NT2/D1 (cell line): ENCODE measurements at regions not wholly inside any gene's neighbourhood (a gene's known extent, or its start where the extent isn't known, plus 50 kb on each side); places are given as distances from the start of the nearest gene placed in this dataset.

ENCODE experiments used
- SUZ12 ChIP-seq: IDR thresholded peaks from 2 replicates; pipeline ENCODE4 v1.6.1; 2011; ENCODE audit not compliant: insufficient read length, insufficient read depth; ENCODE audit errors: extremely low read depth
- YY1 ChIP-seq: IDR thresholded peaks from 2 replicates; pipeline ENCODE4 v1.6.1; 2011; ENCODE audit not compliant: insufficient read length, insufficient read depth

DNA sequence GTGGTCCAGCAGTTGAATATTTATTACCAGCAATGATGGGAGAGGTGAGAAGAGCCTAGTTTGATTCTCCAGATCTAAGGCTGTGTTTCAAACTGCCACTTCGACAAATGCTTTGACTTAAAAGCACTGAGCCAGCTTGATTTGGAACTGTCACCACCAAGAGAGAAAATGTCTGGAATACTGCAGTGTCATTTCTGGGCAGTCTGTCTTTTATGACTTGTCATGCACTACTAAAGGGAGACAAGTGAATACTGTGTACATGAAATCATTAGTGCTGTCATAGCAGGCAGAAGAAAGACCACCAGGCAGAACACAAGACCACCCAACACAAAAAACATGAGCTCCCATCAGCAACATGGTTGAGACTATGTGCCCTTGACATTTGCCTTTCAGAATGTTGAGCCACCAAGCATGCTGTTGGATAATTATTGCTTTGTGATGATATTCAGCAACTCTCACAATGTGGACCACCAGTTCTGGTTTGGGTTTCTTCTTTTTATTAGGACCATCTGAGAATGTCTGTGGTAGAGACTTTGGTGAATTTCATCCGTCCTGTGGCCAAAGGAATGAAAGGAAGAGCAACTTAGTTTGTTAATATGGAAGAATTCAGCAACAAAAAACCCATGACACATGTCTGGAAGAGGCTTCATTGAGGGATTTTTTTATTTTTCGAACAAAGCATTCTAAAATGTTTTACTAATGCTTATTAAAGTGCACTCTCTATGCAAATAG is 125.8 kb downstream of the NTMT2 start:
- TF ChIP-seq YY1 (no peak), SUZ12 (no peak)
